ENCODE measurements at regions not wholly inside any gene's neighbourhood (a gene's known extent, or its start where the extent isn't known, plus 50 kb on each side); places are given as distances from the start of the nearest gene placed in this dataset.

DNA sequence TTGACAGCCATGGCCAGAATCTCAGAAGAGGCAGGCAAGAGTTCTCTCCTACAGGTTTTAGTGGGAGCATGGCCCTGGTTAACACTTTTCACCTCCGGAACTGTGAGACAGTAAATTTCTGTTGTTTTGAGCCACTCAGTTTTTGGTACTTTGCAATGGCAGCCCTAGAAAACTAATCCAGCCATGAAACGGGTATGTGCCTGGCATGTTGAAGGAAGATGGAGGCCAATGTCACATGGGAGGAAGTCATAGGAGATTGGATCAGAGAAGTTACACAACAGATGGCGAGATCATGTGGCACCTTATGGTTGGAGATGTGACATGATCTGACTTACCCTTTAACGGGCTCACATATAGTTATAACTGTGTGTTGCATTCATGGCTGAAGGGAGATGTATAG is 63.2 kb upstream of the EED start:
- WGBS (ENCODE audit: insufficient coverage) = 92% methylated on average over 2 of the region's 4 CpGs
- H3K4me1 ChIP-seq (ENCODE audit: control insufficient read depth, insufficient read depth, low read length) = no peaks in the 10 kb centered on the region
- no peaks in the 10 kb centered on the region for H3K27me3 ChIP-seq (ENCODE audit: control insufficient read depth, insufficient read depth, low read length)
- H3K27ac ChIP-seq (ENCODE audit: low read depth, low read length) = no peak overlapping the region
- no peak overlapping the region for H3K4me3 ChIP-seq (ENCODE audit: low read depth, low read length)
- DNase-seq (ENCODE audit: low read depth in 4 of 6, low spot score in 6 of 6) = no peak
- H3K36me3 ChIP-seq (ENCODE audit: control insufficient read depth, insufficient read depth, low read length) = no peaks in the 10 kb centered on the region
- H3K9me3 ChIP-seq (ENCODE audit: control insufficient read depth, insufficient read depth, low read length) = no peaks in the 10 kb centered on the region

GRCh38 chr11:86180851-86181250 is 63.7 kb upstream of the EED start:
- no peak for DNase-seq (ENCODE audit: low read depth in 4 of 6, low spot score in 6 of 6)
- WGBS (ENCODE audit: insufficient coverage) = 86% methylated on average over 3 of the region's 4 CpGs
- no peaks in the 10 kb centered on the region for H3K27me3 ChIP-seq (ENCODE audit: control insufficient read depth, insufficient read depth, low read length)
- H3K36me3 ChIP-seq (ENCODE audit: control insufficient read depth, insufficient read depth, low read length) = no peaks in the 10 kb centered on the region
- H3K4me1 ChIP-seq (ENCODE audit: control insufficient read depth, insufficient read depth, low read length) = no peaks in the 10 kb centered on the region
- no peak overlapping the region for H3K27ac ChIP-seq (ENCODE audit: low read depth, low read length)
- H3K4me3 ChIP-seq (ENCODE audit: low read depth, low read length) = no peak overlapping the region
- H3K9me3 ChIP-seq (ENCODE audit: control insufficient read depth, insufficient read depth, low read length) = no peaks in the 10 kb centered on the region

DNA sequence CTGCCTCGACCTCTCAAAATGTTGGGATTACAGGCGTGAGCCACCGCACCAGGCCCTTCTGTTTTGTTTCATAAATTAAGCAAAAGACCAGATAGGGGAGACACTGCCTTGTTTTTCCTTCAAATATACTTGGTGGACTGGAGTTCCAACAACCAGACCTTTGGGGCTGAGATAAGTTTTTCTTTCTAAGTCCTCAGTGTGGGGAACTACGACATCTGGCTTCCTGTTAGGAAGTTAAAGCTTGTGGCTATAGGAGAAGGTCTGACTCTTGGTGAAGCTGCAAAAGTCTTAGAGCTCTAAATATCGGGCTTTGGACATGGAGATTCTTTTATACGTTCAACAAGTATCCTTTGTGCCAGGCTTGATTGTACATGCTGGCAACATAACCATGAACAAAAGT is 64.1 kb upstream of the EED start:
- Histone ChIP-seq H3K27ac (ENCODE audit: low read depth, low read length) (no peak overlapping the region), H3K27me3 (ENCODE audit: control insufficient read depth, insufficient read depth, low read length) (no peaks in the 10 kb centered on the region), H3K4me3 (ENCODE audit: low read depth, low read length) (no peak overlapping the region), H3K4me1 (ENCODE audit: control insufficient read depth, insufficient read depth, low read length) (no peaks in the 10 kb centered on the region), H3K36me3 (ENCODE audit: control insufficient read depth, insufficient read depth, low read length) (no peaks in the 10 kb centered on the region), H3K9me3 (ENCODE audit: control insufficient read depth, insufficient read depth, low read length) (no peaks in the 10 kb centered on the region)
- DNase-seq (ENCODE audit: low read depth in 4 of 6, low spot score in 6 of 6) = no peak
- WGBS (ENCODE audit: insufficient coverage) = 81% methylated on average over 3 of the region's 6 CpGs

GRCh38 chr11:86179646-86180064 is 64.9 kb upstream of the EED start:
- no peak overlapping the region for H3K27ac ChIP-seq (ENCODE audit: low read depth, low read length)
- H3K36me3 ChIP-seq (ENCODE audit: control insufficient read depth, insufficient read depth, low read length) = no peaks in the 10 kb centered on the region
- DNase-seq (ENCODE audit: low read depth in 4 of 6, low spot score in 6 of 6) = no peak
- H3K9me3 ChIP-seq (ENCODE audit: control insufficient read depth, insufficient read depth, low read length) = no peaks in the 10 kb centered on the region
- H3K4me3 ChIP-seq (ENCODE audit: low read depth, low read length) = no peak overlapping the region
- WGBS (ENCODE audit: insufficient coverage) = 100% methylated on average over 1 of the region's 5 CpGs
- H3K27me3 ChIP-seq (ENCODE audit: control insufficient read depth, insufficient read depth, low read length) = no peaks in the 10 kb centered on the region
- H3K4me1 ChIP-seq (ENCODE audit: control insufficient read depth, insufficient read depth, low read length) = peaks cover 4% of the 10 kb centered on the region

GRCh38 chr11:86177302-86177701 is 67.3 kb upstream of the EED start:
- no peak for DNase-seq (ENCODE audit: low read depth in 4 of 6, low spot score in 6 of 6)
- no peak overlapping the region for H3K27ac ChIP-seq (ENCODE audit: low read depth, low read length)
- H3K27me3 ChIP-seq (ENCODE audit: control insufficient read depth, insufficient read depth, low read length) = no peaks in the 10 kb centered on the region
- peaks cover 11% of the 10 kb centered on the region for H3K4me1 ChIP-seq (ENCODE audit: control insufficient read depth, insufficient read depth, low read length)
- H3K36me3 ChIP-seq (ENCODE audit: control insufficient read depth, insufficient read depth, low read length) = no peaks in the 10 kb centered on the region
- no peak overlapping the region for H3K4me3 ChIP-seq (ENCODE audit: low read depth, low read length)
- no peaks in the 10 kb centered on the region for H3K9me3 ChIP-seq (ENCODE audit: control insufficient read depth, insufficient read depth, low read length)

DNA sequence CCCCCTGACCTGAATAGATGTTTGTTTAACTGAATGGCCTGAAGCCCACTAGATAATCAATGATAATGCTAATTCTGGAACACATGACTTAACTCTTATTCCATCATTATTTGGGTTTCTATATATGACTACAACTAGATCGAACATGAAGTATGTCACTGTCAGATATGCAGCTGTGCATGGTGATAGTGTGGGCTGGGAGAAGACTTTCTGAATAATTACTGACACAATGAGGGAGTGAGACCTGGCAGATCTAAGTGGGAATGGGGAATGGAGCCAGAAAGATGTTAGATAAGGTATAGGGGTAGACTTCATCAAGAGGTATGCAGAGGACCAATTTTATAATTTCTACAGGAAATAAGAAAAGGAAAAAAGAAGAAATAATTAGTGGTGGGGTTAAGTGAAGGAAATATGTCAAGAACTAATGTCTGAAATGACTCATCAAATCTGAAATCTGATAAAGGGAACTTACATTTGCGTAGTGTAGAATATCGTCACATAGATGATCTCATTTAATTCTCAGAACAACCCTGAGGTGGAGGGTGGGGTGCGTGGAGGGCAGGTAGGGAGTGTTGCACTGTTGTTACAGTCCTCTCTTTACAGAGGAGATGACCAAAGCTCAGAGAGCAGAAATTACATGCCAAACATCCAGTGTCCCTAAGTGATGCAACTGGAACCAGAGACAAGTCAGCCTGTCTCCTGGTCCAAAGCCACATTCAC is 68.2 kb upstream of the EED start:
- Histone ChIP-seq H3K9me3 (ENCODE audit: control insufficient read depth, insufficient read depth, low read length) (no peaks in the 10 kb centered on the region), H3K4me1 (ENCODE audit: control insufficient read depth, insufficient read depth, low read length) (peaks cover 11% of the 10 kb centered on the region), H3K27me3 (ENCODE audit: control insufficient read depth, insufficient read depth, low read length) (no peaks in the 10 kb centered on the region), H3K27ac (ENCODE audit: low read depth, low read length) (no peak overlapping the region), H3K4me3 (ENCODE audit: low read depth, low read length) (no peak overlapping the region), H3K36me3 (ENCODE audit: control insufficient read depth, insufficient read depth, low read length) (no peaks in the 10 kb centered on the region)
- no CpG with 5 or more reads among the region's 4 CpGs for WGBS (ENCODE audit: insufficient coverage)
- DNase-seq (ENCODE audit: low read depth in 4 of 6, low spot score in 6 of 6) = no peak

DNA sequence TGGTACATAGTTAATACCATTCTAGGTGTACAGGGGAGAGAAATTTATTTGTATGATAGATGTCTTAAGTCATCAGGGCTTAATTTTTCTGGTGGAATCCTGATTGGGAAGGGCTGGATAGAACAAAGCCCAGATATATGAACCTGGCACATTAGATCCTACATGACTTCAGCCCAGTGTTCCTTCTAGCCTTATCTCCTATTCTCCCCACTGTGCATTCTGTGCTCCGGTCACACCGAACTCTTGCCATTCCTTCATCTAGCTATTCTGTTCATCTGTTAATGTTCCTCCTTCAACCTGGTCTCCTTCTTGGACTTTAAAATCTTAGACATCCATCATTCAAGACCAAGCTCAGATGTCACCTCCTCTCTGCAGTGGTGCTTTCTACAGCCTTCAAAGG is 68.9 kb upstream of the EED start:
- H3K27me3 ChIP-seq (ENCODE audit: control insufficient read depth, insufficient read depth, low read length) = no peaks in the 10 kb centered on the region
- H3K36me3 ChIP-seq (ENCODE audit: control insufficient read depth, insufficient read depth, low read length) = no peaks in the 10 kb centered on the region
- H3K27ac ChIP-seq (ENCODE audit: low read depth, low read length) = no peak overlapping the region
- no peak for DNase-seq (ENCODE audit: low read depth in 4 of 6, low spot score in 6 of 6)
- peaks cover 11% of the 10 kb centered on the region for H3K4me1 ChIP-seq (ENCODE audit: control insufficient read depth, insufficient read depth, low read length)
- WGBS (ENCODE audit: insufficient coverage) = 91% methylated on average over 2 of the region's 2 CpGs
- H3K4me3 ChIP-seq (ENCODE audit: low read depth, low read length) = no peak overlapping the region
- H3K9me3 ChIP-seq (ENCODE audit: control insufficient read depth, insufficient read depth, low read length) = no peaks in the 10 kb centered on the region

GRCh38 chr11:86175191-86175590 is 69.4 kb upstream of the EED start:
- Histone ChIP-seq H3K27ac (ENCODE audit: low read depth, low read length) (no peak overlapping the region), H3K4me1 (ENCODE audit: control insufficient read depth, insufficient read depth, low read length) (peaks cover 11% of the 10 kb centered on the region), H3K36me3 (ENCODE audit: control insufficient read depth, insufficient read depth, low read length) (no peaks in the 10 kb centered on the region), H3K4me3 (ENCODE audit: low read depth, low read length) (no peak overlapping the region), H3K9me3 (ENCODE audit: control insufficient read depth, insufficient read depth, low read length) (no peaks in the 10 kb centered on the region), H3K27me3 (ENCODE audit: control insufficient read depth, insufficient read depth, low read length) (no peaks in the 10 kb centered on the region)
- no peak for DNase-seq (ENCODE audit: low read depth in 4 of 6, low spot score in 6 of 6)
- WGBS (ENCODE audit: insufficient coverage) = 90% methylated on average over 1 of the region's 1 CpG

DNA sequence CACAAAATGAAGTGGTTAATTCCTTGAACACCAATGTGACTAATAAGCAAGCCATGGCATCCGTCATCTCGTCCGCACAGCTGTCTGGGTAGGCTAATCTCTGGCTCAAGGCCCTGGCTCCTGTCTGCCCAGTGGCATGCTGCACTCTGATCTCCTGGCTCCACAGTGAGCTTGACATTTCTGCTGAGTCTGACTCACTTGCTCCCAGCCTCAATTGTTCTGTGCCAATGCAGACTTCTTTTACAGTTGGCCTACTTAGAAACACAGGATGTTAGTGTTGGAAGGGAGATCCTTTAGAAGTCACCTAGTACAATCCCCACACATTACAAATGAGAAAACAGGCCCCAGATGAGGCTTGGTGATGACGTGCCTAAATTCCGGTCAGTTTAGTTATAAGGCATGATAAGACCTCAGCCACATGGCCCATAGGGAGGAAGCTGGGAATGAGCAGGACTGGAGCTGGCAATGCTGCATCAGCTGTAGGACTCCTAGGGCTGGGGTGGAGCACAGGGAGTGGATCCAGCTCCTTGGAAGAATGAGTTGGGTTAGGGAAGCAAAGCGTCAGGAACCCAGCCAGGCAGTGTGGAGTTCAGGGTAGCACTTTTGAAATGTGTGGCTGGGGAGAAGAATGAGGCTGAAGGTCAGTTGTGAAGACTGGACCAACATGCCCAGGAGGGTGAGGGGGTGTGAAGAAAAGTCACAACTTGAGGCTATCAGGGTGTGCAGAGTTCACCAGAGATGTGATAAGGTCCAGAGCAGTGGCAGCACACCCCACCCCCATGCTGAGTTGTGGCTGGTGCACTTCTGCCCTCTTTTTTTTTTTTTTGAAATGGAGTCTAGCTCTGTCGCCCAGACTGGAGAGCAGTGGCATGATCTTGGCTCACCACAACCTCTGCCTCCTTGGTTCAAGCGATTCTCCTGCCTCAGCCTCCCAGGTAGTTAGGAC is 70.2 kb upstream of the EED start:
- 70% methylated on average over 8 of the region's 8 CpGs for WGBS (ENCODE audit: insufficient coverage)
- Histone ChIP-seq H3K9me3 (ENCODE audit: control insufficient read depth, insufficient read depth, low read length) (no peaks in the 10 kb centered on the region), H3K36me3 (ENCODE audit: control insufficient read depth, insufficient read depth, low read length) (no peaks in the 10 kb centered on the region), H3K4me1 (ENCODE audit: control insufficient read depth, insufficient read depth, low read length) (peaks cover 11% of the 10 kb centered on the region), H3K27me3 (ENCODE audit: control insufficient read depth, insufficient read depth, low read length) (no peaks in the 10 kb centered on the region), H3K27ac (ENCODE audit: low read depth, low read length) (peak overlapping the region; percentile 68), H3K4me3 (ENCODE audit: low read depth, low read length) (no peak overlapping the region)
- DNase-seq (ENCODE audit: low read depth in 4 of 6, low spot score in 6 of 6) = peak in 1 of 6 donors; percentile 50

- H3K4me3 ChIP-seq (ENCODE audit: low read depth, low read length) = no peak overlapping the region
- no peaks in the 10 kb centered on the region for H3K36me3 ChIP-seq (ENCODE audit: control insufficient read depth, insufficient read depth, low read length)
- WGBS (ENCODE audit: insufficient coverage) = 71% methylated on average over 1 of the region's 1 CpG
- no peak overlapping the region for H3K27ac ChIP-seq (ENCODE audit: low read depth, low read length)
- H3K9me3 ChIP-seq (ENCODE audit: control insufficient read depth, insufficient read depth, low read length) = no peaks in the 10 kb centered on the region
- DNase-seq (ENCODE audit: low read depth in 4 of 6, low spot score in 6 of 6) = no peak
- peaks cover 11% of the 10 kb centered on the region for H3K4me1 ChIP-seq (ENCODE audit: control insufficient read depth, insufficient read depth, low read length)
- no peaks in the 10 kb centered on the region for H3K27me3 ChIP-seq (ENCODE audit: control insufficient read depth, insufficient read depth, low read length)
Measured at GRCh38 chr11:86172894-86173293, 71.7 kb upstream of the EED start.

Data from spinal cord (tissue), 9 donors.